ENCODE measurements at regions not wholly inside any gene's neighbourhood (a gene's known extent, or its start where the extent isn't known, plus 50 kb on each side); places are given as distances from the start of the nearest gene placed in this dataset.

- TF ChIP-seq CTCF (IDR thresholded peaks at IDR 0.05) (no peak), POLR2A (IDR thresholded peaks at IDR 0.05) (no peak)
Measured at GRCh38 chr10:125396676-125397075, 236.3 kb upstream of the CTBP2 start.
